WTC11 (cell line): ENCODE measurements at regions not wholly inside any gene's neighbourhood (a gene's known extent, or its start where the extent isn't known, plus 50 kb on each side); places are given as distances from the start of the nearest gene placed in this dataset.
A peak's percentile ranks its signal among the peaks of the same experiment; 100 is the strongest.

ENCODE experiments used
- ATAC-seq: fragments of 200-7000 bp; cut with Tn5 transposase; 2 replicates; pipeline ENCODE4 v1.10.0; 2021; ENCODE audit warnings: mild to moderate bottlenecking, moderate library complexity
- CTCF ChIA-PET: fragments of 300-600 bp; sonication (Branson Sonifier 250); formaldehyde crosslinking; loops from one replicate; lab custom pipeline; 2021; ENCODE audit warnings: antibody characterized with exemption; lab: Charles Lee
- POLR2A ChIA-PET: fragments of 350-600 bp; sonication (Branson Sonifier 250); formaldehyde crosslinking; loops from one replicate; lab custom pipeline; 2021; ENCODE audit warnings: antibody characterized with exemption; lab: Charles Lee
- DNase-seq: peaks from one replicate; pipeline ENCODE4 v3.0.0; 2021; ENCODE audit warnings: low spot score
- H3K27ac Mint-ChIP-seq: 2 replicates; pipeline ENCODE4 v1.8.0; 2021; ENCODE audit warnings: mixed read lengths
- H3K27me3 Mint-ChIP-seq: 2 replicates; pipeline ENCODE4 v1.8.0; 2021; ENCODE audit warnings: low read depth, mild to moderate bottlenecking, moderate library complexity, mixed read lengths
- H3K36me3 Mint-ChIP-seq: 2 replicates; pipeline ENCODE4 v1.8.0; 2021; ENCODE audit warnings: mixed read lengths
- H3K4me1 Mint-ChIP-seq: 2 replicates; pipeline ENCODE4 v1.8.0; 2022; ENCODE audit warnings: mixed read lengths
- H3K4me3 Mint-ChIP-seq: 2 replicates; pipeline ENCODE4 v1.8.0; 2021; ENCODE audit warnings: mild to moderate bottlenecking, moderate library complexity, mixed read lengths
- H3K9me3 Mint-ChIP-seq: 2 replicates; pipeline ENCODE4 v1.8.0; 2021; ENCODE audit warnings: mixed read lengths
- ATF1 ChIP-seq: sonication (generic); formaldehyde crosslinking; IDR thresholded peaks from 2 replicates; pipeline ENCODE4 v1.8.1; 2023; ENCODE audit warnings: mild to moderate bottlenecking, moderate library complexity, missing genetic modification reagents
- CBFB ChIP-seq: sonication (generic); formaldehyde crosslinking; IDR thresholded peaks from 2 replicates; pipeline ENCODE4 v1.8.1; 2022; ENCODE audit warnings: mild to moderate bottlenecking, low read depth, missing genetic modification reagents
- ELF4 ChIP-seq: sonication (generic); formaldehyde crosslinking; IDR thresholded peaks from 2 replicates; pipeline ENCODE4 v1.8.1; 2022; ENCODE audit warnings: low read depth, mild to moderate bottlenecking, moderate library complexity, missing genetic modification reagents
- ETV6 ChIP-seq: sonication (generic); formaldehyde crosslinking; IDR thresholded peaks from 2 replicates; pipeline ENCODE4 v1.8.1; 2022; ENCODE audit warnings: mild to moderate bottlenecking, missing genetic modification reagents
- FOXJ3 ChIP-seq: sonication (generic); formaldehyde crosslinking; IDR thresholded peaks from 2 replicates; pipeline ENCODE4 v1.9.0; 2021; ENCODE audit warnings: missing genetic modification reagents, mild to moderate bottlenecking, borderline replicate concordance
- IRF2 ChIP-seq: sonication (generic); formaldehyde crosslinking; IDR thresholded peaks from 2 replicates; pipeline ENCODE4 v1.8.0; 2022; ENCODE audit warnings: low read depth, missing genetic modification reagents, borderline replicate concordance
- MXD4 ChIP-seq: fragments of 250-450 bp; sonication (Bioruptor Pico); IDR thresholded peaks from 2 replicates; pipeline ENCODE4 v1.8.0; 2021; ENCODE audit warnings: mild to moderate bottlenecking, moderate library complexity, borderline replicate concordance
- PRRX2 ChIP-seq: fragments of 250-450 bp; sonication (Bioruptor Pico); IDR thresholded peaks from 2 replicates; pipeline ENCODE4 v1.8.0; 2021; ENCODE audit warnings: mild to moderate bottlenecking
- RELA ChIP-seq: sonication (generic); formaldehyde crosslinking; IDR thresholded peaks from 2 replicates; pipeline ENCODE4 v1.8.1; 2022; ENCODE audit warnings: missing genetic modification reagents, mild to moderate bottlenecking, borderline replicate concordance
- SP1 ChIP-seq: sonication (generic); formaldehyde crosslinking; conservative IDR thresholded peaks from 2 replicates; pipeline ENCODE4 v1.8.1; 2022; ENCODE audit warnings: missing genetic modification reagents
- TEAD4 ChIP-seq: sonication (generic); formaldehyde crosslinking; IDR thresholded peaks from 2 replicates; pipeline ENCODE4 v1.8.0; 2022; ENCODE audit warnings: mild to moderate bottlenecking, missing genetic modification reagents
- TP53 ChIP-seq: sonication (generic); formaldehyde crosslinking; IDR thresholded peaks from 2 replicates; pipeline ENCODE4 v1.8.1; 2023; ENCODE audit warnings: mild to moderate bottlenecking, missing genetic modification reagents
- ZNF263 ChIP-seq: sonication (generic); formaldehyde crosslinking; IDR thresholded peaks from 2 replicates; pipeline ENCODE4 v1.8.1; 2022; ENCODE audit warnings: low read depth, mild to moderate bottlenecking, moderate library complexity, missing genetic modification reagents
- ZNF281 ChIP-seq: sonication (generic); formaldehyde crosslinking; IDR thresholded peaks from 2 replicates; pipeline ENCODE4 v1.8.0; 2023; ENCODE audit warnings: mild to moderate bottlenecking, missing genetic modification reagents
- ZNF671 ChIP-seq: fragments of 250-450 bp; sonication (Bioruptor Pico); IDR thresholded peaks from 2 replicates; pipeline ENCODE4 v1.8.0; 2021; ENCODE audit warnings: mild to moderate bottlenecking
- ZSCAN18 ChIP-seq: fragments of 250-450 bp; sonication (Bioruptor Pico); IDR thresholded peaks from 2 replicates; pipeline ENCODE4 v2.1.2; 2022; ENCODE audit warnings: mild to moderate bottlenecking, moderate library complexity
- TF ChIP-seq, protein P1 (sequence below): fragments of 250-450 bp; sonication (Bioruptor Pico); IDR thresholded peaks from 2 replicates; pipeline ENCODE4 v1.9.0; 2021; ENCODE audit warnings: mild to moderate bottlenecking
- TF ChIP-seq, protein P2 (sequence below): sonication (generic); formaldehyde crosslinking; conservative IDR thresholded peaks from 2 replicates; pipeline ENCODE4 v1.8.1; 2022; ENCODE audit warnings: mild to moderate bottlenecking, missing genetic modification reagents
- TF ChIP-seq, protein P3 (sequence below): sonication (generic); formaldehyde crosslinking; IDR thresholded peaks from 2 replicates; pipeline ENCODE4 v1.8.1; 2023; ENCODE audit warnings: mild to moderate bottlenecking, missing genetic modification reagents, moderate library complexity
- TF ChIP-seq, protein P4 (sequence below): sonication (generic); formaldehyde crosslinking; IDR thresholded peaks from 2 replicates; pipeline ENCODE4 v1.8.1; 2023; ENCODE audit warnings: mild to moderate bottlenecking, missing genetic modification reagents
- TF ChIP-seq, protein P5 (sequence below): fragments of 250-450 bp; sonication (Bioruptor Pico); IDR thresholded peaks from 2 replicates; pipeline ENCODE4 v1.8.0; 2021; ENCODE audit warnings: mild to moderate bottlenecking

DNA sequence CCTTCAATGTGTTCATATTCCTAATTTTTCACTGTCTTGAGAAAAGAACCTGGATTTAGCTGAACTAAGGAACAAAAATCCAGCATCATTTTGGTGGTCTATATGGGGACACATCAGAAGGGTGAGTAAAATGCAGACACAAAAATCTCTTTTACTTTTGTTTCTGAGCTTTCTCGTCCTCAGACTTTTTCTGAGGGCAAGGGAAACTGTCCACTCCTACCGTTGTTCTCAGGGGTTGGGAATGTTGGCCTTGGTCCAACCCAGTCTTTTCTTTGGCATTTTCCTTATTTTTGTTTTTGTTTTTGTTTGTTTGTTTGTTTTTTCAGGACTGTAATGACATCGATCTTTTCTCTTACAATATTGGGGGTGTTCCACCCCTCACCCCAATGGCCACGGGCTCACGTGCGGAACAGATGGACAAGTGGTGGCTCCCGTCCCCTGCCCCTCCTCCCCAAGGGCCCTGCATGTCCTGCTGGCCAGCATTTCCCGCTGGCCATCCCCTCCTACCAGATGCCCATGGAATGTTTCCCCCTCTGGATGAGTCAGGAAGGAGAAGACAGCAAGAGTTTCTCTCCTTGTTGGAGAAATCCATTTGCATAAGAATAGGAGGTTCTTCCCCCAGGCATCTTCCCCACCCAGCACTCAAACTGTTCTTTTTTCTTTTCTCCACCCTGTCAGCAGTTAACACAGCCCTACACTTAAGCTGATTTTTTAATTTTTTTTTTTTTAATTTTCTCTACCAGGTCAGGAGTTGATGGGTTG is 305.4 kb upstream of the NDST4 start:
- TF ChIP-seq MXD4 (CRISPR knock-in tag): no peak
- TF ChIP-seq FOXJ3 (CRISPR knock-in tag): no peak
- TF ChIP-seq, protein P1, sequence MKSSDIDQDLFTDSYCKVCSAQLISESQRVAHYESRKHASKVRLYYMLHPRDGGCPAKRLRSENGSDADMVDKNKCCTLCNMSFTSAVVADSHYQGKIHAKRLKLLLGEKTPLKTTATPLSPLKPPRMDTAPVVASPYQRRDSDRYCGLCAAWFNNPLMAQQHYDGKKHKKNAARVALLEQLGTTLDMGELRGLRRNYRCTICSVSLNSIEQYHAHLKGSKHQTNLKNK: no peak
- TF ChIP-seq ATF1 (CRISPR knock-in tag): no peak
- TF ChIP-seq, protein P2, sequence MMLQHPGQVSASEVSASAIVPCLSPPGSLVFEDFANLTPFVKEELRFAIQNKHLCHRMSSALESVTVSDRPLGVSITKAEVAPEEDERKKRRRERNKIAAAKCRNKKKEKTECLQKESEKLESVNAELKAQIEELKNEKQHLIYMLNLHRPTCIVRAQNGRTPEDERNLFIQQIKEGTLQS (CRISPR knock-in tag): no peak
- TF ChIP-seq ZNF671: no peak
- no peak for TF ChIP-seq RELA
- TF ChIP-seq, protein P3, sequence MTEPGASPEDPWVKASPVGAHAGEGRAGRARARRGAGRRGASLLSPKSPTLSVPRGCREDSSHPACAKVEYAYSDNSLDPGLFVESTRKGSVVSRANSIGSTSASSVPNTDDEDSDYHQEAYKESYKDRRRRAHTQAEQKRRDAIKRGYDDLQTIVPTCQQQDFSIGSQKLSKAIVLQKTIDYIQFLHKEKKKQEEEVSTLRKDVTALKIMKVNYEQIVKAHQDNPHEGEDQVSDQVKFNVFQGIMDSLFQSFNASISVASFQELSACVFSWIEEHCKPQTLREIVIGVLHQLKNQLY (CRISPR knock-in tag): no peak
- TF ChIP-seq ELF4 (CRISPR knock-in tag): no peak
- TF ChIP-seq TEAD4 (CRISPR knock-in tag): no peak
- TF ChIP-seq PRRX2 (CRISPR knock-in tag): 0 out of 2 replicates have a peak, but pooled peaks have one; percentile 39
- TF ChIP-seq ZSCAN18 (CRISPR knock-in tag): 0 out of 2 replicates have a peak, but pooled peaks have one; percentile 32
- no peak for DNase-seq
- POLR2A ChIA-PET: no interaction called here
- ATAC-seq: peak; percentile 90
- no peak overlapping the region for H3K4me3 Mint-ChIP-seq
- no peaks in the 10 kb centered on the region for H3K27me3 Mint-ChIP-seq
- H3K4me1 Mint-ChIP-seq: peaks cover 11% of the 10 kb centered on the region
- H3K9me3 Mint-ChIP-seq: peaks cover 48% of the 10 kb centered on the region
- CTCF ChIA-PET: no interaction called here
- peak overlapping the region; percentile 6; the same call in 1 of the 2 replicates for H3K27ac Mint-ChIP-seq
- H3K36me3 Mint-ChIP-seq: peaks cover 50% of the 10 kb centered on the region

DNA sequence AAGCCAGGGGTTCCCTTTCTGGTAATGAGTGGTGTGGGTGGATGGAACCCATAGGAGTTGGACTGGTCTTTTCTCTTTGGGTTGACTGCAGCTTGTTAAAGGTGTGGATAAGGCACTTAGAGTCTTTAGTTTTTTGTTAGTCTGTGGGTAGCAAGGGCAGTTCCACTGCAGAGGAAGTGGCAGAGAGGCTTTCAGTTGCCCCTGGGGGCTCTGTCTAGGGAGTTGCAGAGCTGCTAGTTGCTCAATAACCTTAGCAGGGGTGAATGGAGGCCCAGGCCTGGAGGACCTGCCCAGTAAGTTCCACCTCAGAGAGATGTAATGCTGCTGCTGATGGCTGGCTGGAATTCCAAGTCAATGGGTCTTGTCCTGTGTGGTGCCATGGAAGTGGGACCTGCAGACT is 282.6 kb upstream of the NDST4 start:
- ATAC-seq: no peak
- H3K36me3 Mint-ChIP-seq: peaks cover 12% of the 10 kb centered on the region; the same call in 1 of the 2 replicates
- DNase-seq: no peak
- TF ChIP-seq, protein P4, sequence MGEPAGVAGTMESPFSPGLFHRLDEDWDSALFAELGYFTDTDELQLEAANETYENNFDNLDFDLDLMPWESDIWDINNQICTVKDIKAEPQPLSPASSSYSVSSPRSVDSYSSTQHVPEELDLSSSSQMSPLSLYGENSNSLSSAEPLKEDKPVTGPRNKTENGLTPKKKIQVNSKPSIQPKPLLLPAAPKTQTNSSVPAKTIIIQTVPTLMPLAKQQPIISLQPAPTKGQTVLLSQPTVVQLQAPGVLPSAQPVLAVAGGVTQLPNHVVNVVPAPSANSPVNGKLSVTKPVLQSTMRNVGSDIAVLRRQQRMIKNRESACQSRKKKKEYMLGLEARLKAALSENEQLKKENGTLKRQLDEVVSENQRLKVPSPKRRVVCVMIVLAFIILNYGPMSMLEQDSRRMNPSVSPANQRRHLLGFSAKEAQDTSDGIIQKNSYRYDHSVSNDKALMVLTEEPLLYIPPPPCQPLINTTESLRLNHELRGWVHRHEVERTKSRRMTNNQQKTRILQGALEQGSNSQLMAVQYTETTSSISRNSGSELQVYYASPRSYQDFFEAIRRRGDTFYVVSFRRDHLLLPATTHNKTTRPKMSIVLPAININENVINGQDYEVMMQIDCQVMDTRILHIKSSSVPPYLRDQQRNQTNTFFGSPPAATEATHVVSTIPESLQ (CRISPR knock-in tag): no peak
- no peak for TF ChIP-seq TP53
- TF ChIP-seq SP1 (CRISPR knock-in tag): no peak
- TF ChIP-seq ELF4 (CRISPR knock-in tag): no peak
- TF ChIP-seq, all 79 proteins: peak for 0
- no peaks in the 10 kb centered on the region for H3K27me3 Mint-ChIP-seq
- H3K9me3 Mint-ChIP-seq: peaks cover 48% of the 10 kb centered on the region
- H3K27ac Mint-ChIP-seq: no peak overlapping the region
- H3K4me1 Mint-ChIP-seq: no peaks in the 10 kb centered on the region
- H3K4me3 Mint-ChIP-seq: no peak overlapping the region
- CTCF ChIA-PET: no interaction called here
- POLR2A ChIA-PET: no interaction called here

GRCh38 chr4:115376866-115377265 is 263.4 kb upstream of the NDST4 start:
- no peak overlapping the region for H3K27ac Mint-ChIP-seq
- ChIA-PET CTCF (no interaction called here), POLR2A (no interaction called here)
- no peaks in the 10 kb centered on the region for H3K9me3 Mint-ChIP-seq
- DNase-seq: no peak
- H3K4me1 Mint-ChIP-seq: no peaks in the 10 kb centered on the region
- H3K36me3 Mint-ChIP-seq: no peaks in the 10 kb centered on the region
- no peaks in the 10 kb centered on the region for H3K27me3 Mint-ChIP-seq
- no peak for ATAC-seq
- H3K4me3 Mint-ChIP-seq: no peak overlapping the region
- TF ChIP-seq IRF2 (CRISPR knock-in tag) (no peak), RELA (no peak), CBFB (CRISPR knock-in tag) (no peak), ETV6 (no peak), ZNF263 (CRISPR knock-in tag) (no peak), ZNF281 (CRISPR knock-in tag) (no peak)
- TF ChIP-seq, protein P5, sequence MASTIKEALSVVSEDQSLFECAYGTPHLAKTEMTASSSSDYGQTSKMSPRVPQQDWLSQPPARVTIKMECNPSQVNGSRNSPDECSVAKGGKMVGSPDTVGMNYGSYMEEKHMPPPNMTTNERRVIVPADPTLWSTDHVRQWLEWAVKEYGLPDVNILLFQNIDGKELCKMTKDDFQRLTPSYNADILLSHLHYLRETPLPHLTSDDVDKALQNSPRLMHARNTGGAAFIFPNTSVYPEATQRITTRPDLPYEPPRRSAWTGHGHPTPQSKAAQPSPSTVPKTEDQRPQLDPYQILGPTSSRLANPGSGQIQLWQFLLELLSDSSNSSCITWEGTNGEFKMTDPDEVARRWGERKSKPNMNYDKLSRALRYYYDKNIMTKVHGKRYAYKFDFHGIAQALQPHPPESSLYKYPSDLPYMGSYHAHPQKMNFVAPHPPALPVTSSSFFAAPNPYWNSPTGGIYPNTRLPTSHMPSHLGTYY: no peak
